B cell (primary cell): ENCODE measurements at regions not wholly inside any gene's neighbourhood (a gene's known extent, or its start where the extent isn't known, plus 50 kb on each side); places are given as distances from the start of the nearest gene placed in this dataset.

Experiments used
- EZH2 ChIP-seq: IDR thresholded peaks from 2 replicates; pipeline ENCODE4 v1.6.1; 2012; ENCODE audit warnings: borderline replicate concordance, low read depth, mild to moderate bottlenecking, moderate library complexity, low read length; ENCODE audit not compliant: insufficient read depth, poor library complexity, severe bottlenecking
- TF ChIP-seq, protein P1 (sequence below): fragments of 200-600 bp; IDR thresholded peaks from one replicate; pipeline ENCODE4 v1.8.0; 2022; ENCODE audit warnings: antibody characterized with exemption, mild to moderate bottlenecking

DNA sequence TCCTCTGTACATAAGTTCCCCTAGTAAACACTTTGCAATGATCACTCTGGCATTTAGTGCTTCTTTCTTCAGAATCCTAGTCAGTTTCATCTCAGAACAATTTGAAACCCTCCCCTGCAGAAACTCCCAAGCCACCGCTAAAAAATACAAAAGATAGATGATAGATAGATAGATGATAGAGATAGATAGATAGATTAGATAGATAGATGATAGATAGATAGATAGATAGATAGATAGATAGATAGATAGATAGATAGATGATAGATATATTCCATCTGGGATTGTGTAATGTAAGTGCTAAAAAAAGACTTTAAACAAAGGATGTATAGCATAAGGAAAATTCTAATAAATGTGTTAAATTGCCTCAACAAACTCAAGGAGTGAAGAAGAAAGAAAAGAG, 212.6 kb upstream of the POGK start:
- TF ChIP-seq, protein P1, sequence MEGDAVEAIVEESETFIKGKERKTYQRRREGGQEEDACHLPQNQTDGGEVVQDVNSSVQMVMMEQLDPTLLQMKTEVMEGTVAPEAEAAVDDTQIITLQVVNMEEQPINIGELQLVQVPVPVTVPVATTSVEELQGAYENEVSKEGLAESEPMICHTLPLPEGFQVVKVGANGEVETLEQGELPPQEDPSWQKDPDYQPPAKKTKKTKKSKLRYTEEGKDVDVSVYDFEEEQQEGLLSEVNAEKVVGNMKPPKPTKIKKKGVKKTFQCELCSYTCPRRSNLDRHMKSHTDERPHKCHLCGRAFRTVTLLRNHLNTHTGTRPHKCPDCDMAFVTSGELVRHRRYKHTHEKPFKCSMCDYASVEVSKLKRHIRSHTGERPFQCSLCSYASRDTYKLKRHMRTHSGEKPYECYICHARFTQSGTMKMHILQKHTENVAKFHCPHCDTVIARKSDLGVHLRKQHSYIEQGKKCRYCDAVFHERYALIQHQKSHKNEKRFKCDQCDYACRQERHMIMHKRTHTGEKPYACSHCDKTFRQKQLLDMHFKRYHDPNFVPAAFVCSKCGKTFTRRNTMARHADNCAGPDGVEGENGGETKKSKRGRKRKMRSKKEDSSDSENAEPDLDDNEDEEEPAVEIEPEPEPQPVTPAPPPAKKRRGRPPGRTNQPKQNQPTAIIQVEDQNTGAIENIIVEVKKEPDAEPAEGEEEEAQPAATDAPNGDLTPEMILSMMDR: no peak
- no peak for TF ChIP-seq EZH2
